ENCODE measurements at regions not wholly inside any gene's neighbourhood (a gene's known extent, or its start where the extent isn't known, plus 50 kb on each side); places are given as distances from the start of the nearest gene placed in this dataset.
A peak's percentile ranks its signal among the peaks of the same experiment; 100 is the strongest.

GRCh38 chr18:46388286-46388685, 268.7 kb downstream of the LOXHD1 start:
- DNase-seq = no peak

- no peak for DNase-seq
Measured at GRCh38 chr18:46392576-46392975, 264.4 kb downstream of the LOXHD1 start.

DNA sequence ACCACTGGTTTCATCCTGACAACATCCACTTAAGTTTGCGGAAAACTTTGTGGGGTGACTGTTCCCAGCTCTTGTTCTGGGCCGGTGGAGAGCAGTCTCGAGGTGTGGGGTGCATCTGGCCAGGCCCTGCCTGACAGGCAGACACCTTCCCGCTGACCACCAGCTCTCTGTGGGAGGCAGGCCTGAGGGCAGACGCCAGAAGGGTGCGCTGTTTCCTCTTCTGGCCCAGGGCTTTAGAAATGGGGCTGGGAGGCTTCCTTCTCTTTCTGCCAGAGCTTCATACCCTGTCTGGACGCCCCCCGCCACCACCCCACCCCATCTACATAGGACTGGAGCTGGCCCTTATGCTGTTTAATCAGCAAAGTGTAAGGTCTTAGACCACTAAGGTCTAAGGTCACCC, 263.8 kb downstream of the LOXHD1 start:
- DNase-seq = no peak

- DNase-seq = no peak
Measured at GRCh38 chr18:46393961-46394360, 263.1 kb downstream of the LOXHD1 start.

GRCh38 chr18:46395795-46396194, 261.2 kb downstream of the LOXHD1 start:
- DNase-seq = no peak

- DNase-seq = no peak
Measured at GRCh38 chr18:46397174-46397573, 259.8 kb downstream of the LOXHD1 start.

GRCh38 chr18:46398005-46398404, 259.0 kb downstream of the LOXHD1 start:
- DNase-seq = no peak

DNA sequence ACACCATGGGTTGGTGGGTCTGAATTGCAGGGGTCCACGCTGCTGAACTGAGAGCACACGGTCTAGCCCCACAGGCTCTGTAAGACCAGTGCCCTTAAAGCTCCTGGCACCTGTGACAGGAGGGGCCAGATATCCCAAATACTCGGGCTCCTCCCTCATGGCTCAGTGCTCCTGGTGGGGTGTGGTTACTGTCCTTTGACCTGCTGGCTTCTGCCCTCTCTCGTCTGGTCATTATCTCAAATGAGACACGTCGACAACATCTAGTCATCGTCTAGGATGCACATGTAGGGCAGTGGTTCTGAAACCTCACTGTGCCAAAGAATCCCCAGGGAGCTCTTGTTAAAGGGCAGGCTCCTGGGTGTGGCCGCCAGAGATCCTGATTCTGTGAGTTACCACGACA, 258.4 kb downstream of the LOXHD1 start:
- no peak for DNase-seq

- DNase-seq = no peak
Measured at GRCh38 chr18:46399303-46399702, 257.7 kb downstream of the LOXHD1 start.

DNA sequence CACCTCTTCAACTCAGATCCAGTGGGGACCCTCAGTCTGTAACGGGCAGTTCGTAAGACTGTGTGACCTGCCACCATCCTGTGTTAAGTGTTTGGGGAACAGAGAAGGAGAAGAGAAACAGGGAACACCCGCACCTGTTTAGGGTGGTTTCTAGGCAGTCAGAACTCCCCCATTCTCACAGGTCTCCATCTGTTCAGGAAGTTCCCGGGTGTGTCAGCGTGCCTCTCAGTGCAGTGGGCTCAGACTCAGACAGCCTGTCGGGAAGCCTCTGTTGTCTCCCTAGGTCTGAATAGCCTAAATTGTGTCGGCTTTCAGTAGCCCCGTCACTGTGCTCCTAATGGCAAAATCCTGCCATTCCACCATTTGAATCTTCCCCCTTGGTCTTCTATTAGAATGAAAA, 256.6 kb downstream of the LOXHD1 start:
- DNase-seq = no peak

DNA sequence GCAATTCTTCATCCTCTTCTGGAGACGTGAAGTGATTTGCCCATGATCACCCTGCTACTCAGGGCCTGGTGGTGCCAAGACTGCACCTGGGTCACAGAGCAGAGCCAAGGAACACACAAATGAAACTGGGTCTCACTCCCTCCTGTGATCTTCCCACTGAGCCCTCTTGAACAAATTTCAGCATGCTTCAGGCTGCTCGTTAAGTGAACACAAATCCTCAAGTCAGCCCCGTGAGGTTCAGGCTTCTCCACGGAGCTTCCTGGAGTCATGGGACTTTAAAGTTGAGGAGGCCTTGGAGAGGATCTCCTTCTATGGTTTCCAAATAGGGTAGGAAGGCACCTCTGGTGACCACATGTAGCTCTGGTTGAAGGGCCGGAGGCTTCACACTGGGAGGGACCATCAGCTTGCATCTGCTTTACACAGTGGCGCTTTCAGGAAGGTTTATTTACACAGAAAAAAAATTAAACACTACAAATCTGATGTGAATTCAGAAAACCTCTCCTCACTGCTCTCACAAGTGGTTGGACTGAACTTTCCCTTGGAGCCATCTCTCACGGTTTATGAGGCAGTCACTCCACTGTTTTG, 255.4 kb downstream of the LOXHD1 start:
- DNase-seq = no peak

DNA sequence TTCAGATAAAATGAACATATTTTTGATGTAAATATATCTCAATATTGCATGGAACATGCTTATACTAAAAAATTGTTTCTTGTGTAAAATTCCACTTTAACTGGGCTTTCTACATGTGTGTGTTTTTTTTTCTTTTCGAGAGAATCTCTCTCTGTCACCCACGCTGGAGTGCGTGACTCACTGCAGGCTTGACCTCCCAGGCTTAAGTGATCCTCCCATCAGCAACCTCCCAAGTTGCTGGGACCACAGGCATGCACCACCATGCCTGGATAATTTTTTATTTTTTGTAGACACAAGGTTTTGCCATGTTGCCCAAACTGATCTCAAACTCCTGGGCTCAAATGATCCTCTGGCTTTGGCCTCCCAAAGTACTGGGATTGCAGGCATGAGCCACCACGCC, 254.6 kb downstream of the LOXHD1 start:
- peak; percentile 74 for DNase-seq

DNA sequence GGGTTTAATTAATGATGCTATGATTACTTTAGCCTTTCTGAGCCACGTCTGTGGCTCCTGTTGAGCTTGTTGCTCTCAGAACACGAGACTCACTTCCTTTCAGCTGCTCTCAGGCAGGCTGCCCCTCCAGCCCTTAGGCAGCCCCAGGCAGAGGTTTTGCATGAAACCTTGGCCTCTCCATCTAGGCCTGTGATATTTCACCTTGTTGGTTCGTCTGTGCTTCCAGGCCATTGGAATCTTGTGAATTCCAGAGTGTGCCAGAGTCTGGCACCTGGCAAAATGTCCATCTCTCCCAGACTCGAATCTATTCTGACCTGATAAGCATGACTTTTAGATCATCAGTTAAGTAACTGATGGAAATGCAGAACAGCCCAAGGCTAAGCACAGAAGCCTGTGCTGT, 254.1 kb downstream of the LOXHD1 start:
- DNase-seq = no peak

GRCh38 chr18:46405832-46406538, 251.0 kb downstream of the LOXHD1 start:
- DNase-seq = no peak

DNA sequence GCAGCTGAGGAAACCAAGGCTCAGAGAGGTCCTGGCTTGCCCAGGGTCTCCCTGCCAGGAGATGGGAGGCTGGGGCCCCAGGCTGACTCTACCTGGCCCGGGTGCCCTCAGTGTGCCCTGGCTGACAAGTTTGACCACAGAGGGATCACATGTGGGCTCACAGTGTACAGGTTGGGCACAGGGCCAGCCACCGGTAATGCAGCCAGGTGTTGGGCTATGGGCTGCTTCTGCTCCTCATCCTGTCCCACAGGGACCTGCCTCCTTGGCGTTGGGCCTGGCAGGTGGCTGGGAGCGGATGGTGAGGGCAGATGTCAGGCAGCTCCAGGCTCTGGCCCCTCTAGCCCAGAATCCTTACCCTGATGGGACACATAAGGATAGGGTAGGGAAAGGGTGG, 250.5 kb downstream of the LOXHD1 start:
- DNase-seq = no peak

- peak; percentile 57 for DNase-seq
Measured at GRCh38 chr18:46407486-46408166, 249.4 kb downstream of the LOXHD1 start.

DNA sequence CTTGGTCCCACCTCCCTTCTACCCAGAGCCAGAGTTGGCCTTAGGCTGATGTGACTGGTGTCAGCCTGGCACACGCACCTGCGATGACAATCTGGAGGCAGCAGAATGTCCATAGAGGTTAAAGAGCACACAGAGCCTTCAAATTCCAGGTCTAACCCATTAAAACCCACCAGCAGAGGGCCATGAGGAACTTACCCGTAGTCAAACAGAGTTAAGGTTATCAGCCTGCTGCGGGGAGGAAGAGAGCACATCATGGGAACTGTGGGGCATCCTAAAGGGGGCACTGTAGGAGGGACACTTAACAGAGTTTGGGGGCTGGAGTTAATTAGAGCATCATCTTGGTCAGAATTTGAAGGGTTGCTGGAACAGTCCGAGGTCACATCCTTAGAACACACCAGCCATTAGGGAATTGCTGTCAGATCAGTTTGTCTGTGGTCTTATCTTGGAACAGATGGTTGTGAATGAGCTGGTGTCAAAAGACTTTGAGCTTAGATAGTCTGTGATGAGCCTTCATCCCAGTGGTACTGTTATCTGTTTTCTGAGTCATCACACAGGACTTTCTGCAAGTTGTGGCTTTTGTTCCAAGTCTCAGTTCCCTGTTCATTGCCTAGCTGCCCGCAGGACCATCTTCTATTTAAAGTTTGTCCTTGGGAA, 248.6 kb downstream of the LOXHD1 start:
- no peak for DNase-seq

GRCh38 chr18:46411191-46411828, 245.7 kb downstream of the LOXHD1 start:
- no peak for DNase-seq

DNA sequence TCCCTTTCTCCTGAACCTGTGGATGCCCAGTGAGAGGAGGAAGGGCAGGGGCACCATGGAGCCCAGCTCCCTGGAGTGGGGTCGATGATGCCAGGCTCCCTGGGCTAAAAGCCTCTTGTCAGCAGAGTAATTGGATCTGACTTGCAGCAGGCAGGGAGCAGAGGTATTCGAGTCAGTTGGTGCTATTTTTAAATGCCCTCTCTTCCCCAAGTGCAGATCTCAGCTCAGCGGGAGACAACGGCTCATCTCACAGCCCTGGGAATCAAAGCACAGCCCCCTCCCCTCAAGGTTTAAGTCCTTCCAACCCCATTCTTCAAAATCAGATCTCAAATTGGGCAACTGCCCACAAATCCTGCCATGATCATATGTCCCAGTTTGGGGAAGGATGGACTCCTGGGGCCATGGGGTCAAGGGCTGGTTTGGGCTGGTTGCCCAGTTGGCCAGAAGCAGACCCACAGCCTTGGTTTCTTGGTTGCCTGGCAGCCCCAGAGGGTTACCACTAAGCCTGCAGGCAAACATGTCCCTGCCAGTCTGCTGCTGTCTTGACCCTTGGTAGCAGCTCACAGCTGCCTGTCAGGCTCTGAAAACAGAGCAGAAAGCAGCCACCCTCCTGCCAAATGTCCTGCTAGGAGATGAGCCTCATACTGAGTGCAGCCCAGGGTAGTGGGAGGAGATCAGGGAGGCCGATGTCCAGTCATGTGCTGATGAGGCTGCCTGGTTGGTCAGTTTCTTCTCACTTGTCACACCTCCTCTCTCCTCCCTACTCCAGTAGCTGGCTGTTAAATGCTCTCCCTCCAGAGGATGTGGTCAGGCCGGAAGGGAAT, 244.9 kb downstream of the LOXHD1 start:
- DNase-seq = peak; percentile 30

DNA sequence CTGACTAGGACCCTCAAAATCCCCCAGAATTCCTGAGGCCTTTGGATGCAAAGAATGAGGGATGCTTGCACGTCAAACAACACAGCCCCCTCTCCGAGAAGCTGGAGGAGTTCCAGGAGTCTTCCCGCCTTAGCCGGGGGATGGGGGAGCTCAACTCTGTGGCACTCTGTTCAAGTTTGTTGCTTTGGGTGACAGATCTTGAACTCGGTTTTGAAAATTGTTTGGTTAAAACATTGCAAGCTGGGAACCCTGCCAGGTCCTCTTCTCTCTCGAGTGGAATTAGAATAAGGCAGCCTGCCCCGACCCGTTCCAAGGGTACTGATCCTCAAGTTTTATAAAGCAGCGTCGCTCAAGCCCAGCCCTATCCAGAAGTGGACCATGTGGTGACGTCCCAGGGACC, 244.1 kb downstream of the LOXHD1 start:
- peak; percentile 23 for DNase-seq

GRCh38 chr18:46413684-46414083, 243.3 kb downstream of the LOXHD1 start:
- peak; percentile 24 for DNase-seq

DNA sequence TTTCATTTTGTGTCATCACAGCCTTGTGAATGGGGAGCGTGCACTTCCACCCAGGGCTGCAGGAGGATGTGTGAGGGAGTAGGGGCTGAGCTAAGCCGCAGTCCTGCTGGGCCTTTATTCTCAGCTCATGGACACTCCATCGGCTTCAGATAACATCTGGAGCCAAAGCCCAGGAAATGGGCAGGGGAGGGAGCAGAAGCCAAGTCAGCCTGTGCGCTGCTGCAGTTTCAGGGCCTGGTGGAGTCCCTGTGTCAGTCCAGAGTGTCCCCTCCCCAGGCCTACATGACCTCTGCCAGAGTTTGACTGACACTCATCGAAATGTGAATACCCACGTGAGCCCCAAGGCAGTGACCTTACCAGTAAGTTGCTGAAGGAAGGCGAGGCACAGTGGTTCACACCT, 242.2 kb downstream of the LOXHD1 start:
- no peak for DNase-seq
